ENCODE measurements at regions not wholly inside any gene's neighbourhood (a gene's known extent, or its start where the extent isn't known, plus 50 kb on each side); places are given as distances from the start of the nearest gene placed in this dataset.
"Not testable (repeated sequence)": the region's sequence is repeated elsewhere in the genome, so short reads cannot be mapped to it uniquely, and the experiment has no call there.

DNA sequence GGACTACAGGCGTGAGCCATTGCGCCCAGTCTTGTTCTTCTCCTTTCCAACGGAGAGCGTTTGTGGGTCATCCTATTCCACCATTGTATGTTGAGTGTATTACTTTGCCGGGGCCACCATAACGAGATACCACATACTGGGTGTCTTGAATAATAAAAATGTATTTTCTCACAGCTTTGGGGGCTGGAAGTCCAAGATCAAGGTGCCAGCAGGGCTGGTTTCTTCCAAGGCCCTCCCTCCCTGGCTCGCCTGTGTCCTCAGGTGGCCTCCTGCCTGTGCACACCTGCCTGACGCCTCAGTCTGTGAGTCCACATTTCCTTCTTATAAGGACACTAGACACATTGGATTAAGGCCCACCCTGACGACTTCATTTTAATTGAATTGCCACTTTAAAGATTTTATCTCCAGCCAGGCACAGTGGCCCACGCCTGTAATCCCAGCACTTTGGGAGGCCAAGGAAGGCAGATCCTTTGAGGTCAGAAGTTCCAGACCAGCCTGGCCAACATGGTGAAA lies 175.1 kb downstream of the C9orf50 start:
- DNase-seq (ENCODE audit: low read depth, low spot score): no peak
- POLR2A ChIA-PET: no interaction called here
- H3K4me3 ChIP-seq (replicated peaks in 1 of 2; ENCODE audit: low read depth in 1 of 2, low read length in 2 of 2): no peak overlapping the region

GRCh38 chr9:129443515-129444164 lies 177.3 kb downstream of the C9orf50 start:
- ATAC-seq; H4K20me1 ChIP-seq (ENCODE audit: insufficient read depth); H3K4me2 ChIP-seq (ENCODE audit: low read length); DNase-seq (ENCODE audit: low read depth, low spot score); CTCF ChIA-PET; RAD21 ChIA-PET (ENCODE audit: low non-redundant PET in 1 of 2, low total read pairs in 2 of 2, uncharacterized antibody in 2 of 2, unreplicated experiment in 2 of 2); H3K9me3 ChIP-seq (ENCODE audit: control insufficient read depth in 1 of 2, insufficient read depth in 1 of 2, low read depth in 1 of 2, low read length in 2 of 2); H3K4me3 ChIP-seq (replicated peaks in 1 of 2; ENCODE audit: low read depth in 1 of 2, low read length in 2 of 2); H3K36me3 ChIP-seq (ENCODE audit: control insufficient read depth in 1 of 2, insufficient read depth in 2 of 2, low read length in 2 of 2); intact Hi-C loops (cut with micrococcal nuclease); H3K79me2 ChIP-seq (ENCODE audit: insufficient read depth, low read length); H3K9ac ChIP-seq (ENCODE audit: low read length); BruUV-seq (replicated peaks); H3K27ac ChIP-seq (ENCODE audit: low read depth, low read length); H3K9me2 ChIP-seq (ENCODE audit: insufficient read depth); H3K27me3 ChIP-seq (ENCODE audit: insufficient read depth, low read length): not testable (repeated sequence)
- peaks cover 11 to 23% of the 10 kb centered on the region in 2 experiments; a peak in 3 of 4 replicates for H3K4me1 ChIP-seq (ENCODE audit: control insufficient read depth in 1 of 2, insufficient read depth in 2 of 2, low read length in 2 of 2)
- H2AFZ ChIP-seq (ENCODE audit: low read depth, low read length, poor library complexity, severe bottlenecking): peak overlapping the region; percentile 32
- POLR2A ChIA-PET: interaction anchor here (0.6 to 1.0 kb wide), 2 partner anchors 15 to 39 kb away, joined by 4 to 5 read pairs; no protein-coding TSS in a partner anchor

More for the DNA sequence above, 175.1 kb downstream of the C9orf50 start:
- Histone ChIP-seq H3K9ac (ENCODE audit: low read length) (no peak overlapping the region), H3K27ac (ENCODE audit: low read depth, low read length) (no peak overlapping the region), H3K4me2 (ENCODE audit: low read length) (no peak overlapping the region), H3K27me3 (ENCODE audit: insufficient read depth, low read length) (no peaks in the 10 kb centered on the region), H3K4me1 (ENCODE audit: control insufficient read depth in 1 of 2, insufficient read depth in 2 of 2, low read length in 2 of 2) (peaks cover 11 to 23% of the 10 kb centered on the region in 2 experiments), H4K20me1 (ENCODE audit: insufficient read depth) (no peaks in the 10 kb centered on the region), H3K9me3 (ENCODE audit: control insufficient read depth in 1 of 2, insufficient read depth in 1 of 2, low read depth in 1 of 2, low read length in 2 of 2) (no peaks in the 10 kb centered on the region), H2AFZ (ENCODE audit: low read depth, low read length, poor library complexity, severe bottlenecking) (no peak overlapping the region), H3K9me2 (ENCODE audit: insufficient read depth) (no peaks in the 10 kb centered on the region), H3K36me3 (ENCODE audit: control insufficient read depth in 1 of 2, insufficient read depth in 2 of 2, low read length in 2 of 2) (no peaks in the 10 kb centered on the region), H3K79me2 (ENCODE audit: insufficient read depth, low read length) (no peaks in the 10 kb centered on the region)
- RAD21 ChIA-PET (ENCODE audit: low non-redundant PET in 1 of 2, low total read pairs in 2 of 2, uncharacterized antibody in 2 of 2, unreplicated experiment in 2 of 2): no interaction called here
- no peak for ATAC-seq
- no peak for TF ChIP-seq JUND (IDR thresholded peaks at IDR 0.05)
- TF ChIP-seq SP1 (IDR thresholded peaks at IDR 0.05; ENCODE audit: low read depth): no peak
- TF ChIP-seq, protein P1, sequence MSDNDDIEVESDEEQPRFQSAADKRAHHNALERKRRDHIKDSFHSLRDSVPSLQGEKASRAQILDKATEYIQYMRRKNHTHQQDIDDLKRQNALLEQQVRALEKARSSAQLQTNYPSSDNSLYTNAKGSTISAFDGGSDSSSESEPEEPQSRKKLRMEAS (IDR thresholded peaks at IDR 0.05): no peak
- no peak for TF ChIP-seq ELF1 (IDR thresholded peaks at IDR 0.05; ENCODE audit: borderline replicate concordance, low read depth)
- TF ChIP-seq ZNF274 (IDR thresholded peaks at IDR 0.05; ENCODE audit: low read depth, low read length): no peak
- TF ChIP-seq CTCF (IDR thresholded peaks at IDR 0.05 in 2 of 3, conservative IDR thresholded peaks at IDR 0.05 in 1 of 3; ENCODE audit: borderline replicate concordance in 1 of 3, insufficient read depth in 1 of 3, low read depth in 2 of 3, low read length in 2 of 3): no peak
- TF ChIP-seq SIN3A (IDR thresholded peaks at IDR 0.05; ENCODE audit: low read depth): no peak
- no peak for TF ChIP-seq POLR2AphosphoS5 (IDR thresholded peaks at IDR 0.05; ENCODE audit: low read depth, low read length)
- no peak for TF ChIP-seq POLR2A (IDR thresholded peaks at IDR 0.05; ENCODE audit: borderline replicate concordance, extremely low read depth, insufficient read depth, insufficient read length)
- no peak for TF ChIP-seq EZH2 (IDR thresholded peaks at IDR 0.05)
- TF ChIP-seq TCF7L2 (IDR thresholded peaks at IDR 0.05; ENCODE audit: borderline replicate concordance, extremely low read depth, insufficient read depth, insufficient read length): no peak
- intact Hi-C loops (cut with micrococcal nuclease): no loop called here
- BruUV-seq (replicated peaks): no TSS peak
- CTCF ChIA-PET: no interaction called here
